PC-9 (cell line): ENCODE measurements at regions not wholly inside any gene's neighbourhood (a gene's known extent, or its start where the extent isn't known, plus 50 kb on each side); places are given as distances from the start of the nearest gene placed in this dataset.

Experiments used
- BruUV-seq: library from RNA; stranded (reverse); fragments of 400-500 nt; replicated peaks from 2 replicates; lab custom pipeline; 2021; lab: Mats Ljungman, UMichigan
- CTCF ChIA-PET: fragments of 300-600 bp; sonication (Branson Sonifier 250); formaldehyde crosslinking; loops from one replicate; lab custom pipeline; 2022; ENCODE audit warnings: antibody characterized with exemption; lab: Charles Lee
- POLR2A ChIA-PET: fragments of 300-600 bp; sonication (Branson Sonifier 250); formaldehyde crosslinking; loops from one replicate; lab custom pipeline; 2022; ENCODE audit warnings: antibody characterized with exemption; ENCODE audit not compliant: unreplicated experiment; lab: Charles Lee
- DNase-seq, 2 experiments: peaks; one replicate each; pipeline versions ENCODE4 v3.0.0 to v3.0.0-alpha.2; 2015 to 2022; ENCODE audit warnings: mixed read lengths in 1 of 2
- H2AFZ ChIP-seq: fragments of 200-600 bp; sonication (generic); 2 replicates; pipeline ENCODE4 v1.8.1; 2017; ENCODE audit warnings: antibody characterized with exemption
- H3F3A ChIP-seq: fragments of 200-600 bp; sonication (generic); 2 replicates; pipeline ENCODE4 v1.8.1; 2017; ENCODE audit warnings: antibody characterized with exemption, mild to moderate bottlenecking, low read depth; ENCODE audit not compliant: insufficient read depth
- H3K27ac ChIP-seq: fragments of 200-600 bp; sonication (generic); 2 replicates; pipeline ENCODE4 v1.6.1; 2016; ENCODE audit warnings: mixed run types
- H3K27me3 ChIP-seq: fragments of 200-600 bp; sonication (generic); 2 replicates; pipeline ENCODE4 v1.6.1; 2016; ENCODE audit warnings: low read depth, mixed run types; ENCODE audit not compliant: insufficient read depth
- H3K36me3 ChIP-seq: fragments of 200-600 bp; sonication (generic); 2 replicates; pipeline ENCODE4 v1.6.1; 2016; ENCODE audit warnings: low read depth, mixed run types
- H3K4me1 ChIP-seq: fragments of 200-600 bp; sonication (generic); replicated peaks from 2 replicates; pipeline ENCODE4 v1.6.1; 2016; ENCODE audit warnings: mixed run types; ENCODE audit not compliant: insufficient read depth
- H3K4me2 ChIP-seq: fragments of 200-600 bp; sonication (generic); 2 replicates; pipeline ENCODE4 v1.6.1; 2017; ENCODE audit warnings: mixed run types
- H3K4me3 ChIP-seq: fragments of 200-600 bp; sonication (generic); 2 replicates; pipeline ENCODE4 v1.6.1; 2016; ENCODE audit warnings: mixed run types
- H3K79me2 ChIP-seq: fragments of 200-600 bp; sonication (generic); 2 replicates; pipeline ENCODE4 v1.6.1; 2017; ENCODE audit warnings: low read depth, mixed run types
- H3K9me2 ChIP-seq: fragments of 200-600 bp; sonication (generic); 2 replicates; pipeline ENCODE4 v1.8.1; 2017; ENCODE audit warnings: mild to moderate bottlenecking; ENCODE audit not compliant: insufficient read depth
- H3K9me3 ChIP-seq: fragments of 200-600 bp; sonication (generic); 2 replicates; pipeline ENCODE4 v1.8.1; 2016; ENCODE audit warnings: low read depth; ENCODE audit not compliant: insufficient read depth
- H4K20me1 ChIP-seq: fragments of 200-600 bp; sonication (generic); 2 replicates; pipeline ENCODE4 v1.8.1; 2017; ENCODE audit not compliant: insufficient read depth
- CTCF ChIP-seq: fragments of 200-600 bp; sonication (generic); conservative IDR thresholded peaks from 2 replicates; pipeline ENCODE4 v1.6.1; 2017; ENCODE audit warnings: mixed run types, antibody characterized with exemption, mild to moderate bottlenecking, moderate library complexity
- EZH2 ChIP-seq: fragments of 200-600 bp; sonication (generic); IDR thresholded peaks from 2 replicates; pipeline ENCODE4 v1.8.0; 2017; ENCODE audit warnings: antibody characterized with exemption, low read depth
- intact Hi-C: fragments of 100-400 bp; cut with micrococcal nuclease; formaldehyde crosslinking; loops from one replicate; pipeline ENCODE4 v1.10.0; 2022; ENCODE audit not compliant: unreplicated experiment

- intact Hi-C loops = no loop called here
- ChIA-PET POLR2A (no interaction called here), CTCF (no interaction called here)
- DNase-seq = no peak
- Histone ChIP-seq H3K36me3 (no peaks in the 10 kb centered on the region), H3K9me3 (no peaks in the 10 kb centered on the region), H3K79me2 (no peaks in the 10 kb centered on the region), H2AFZ (no peak overlapping the region), H3K4me2 (no peak overlapping the region), H3K9me2 (no peaks in the 10 kb centered on the region), H3K4me1 (no peaks in the 10 kb centered on the region), H3K4me3 (no peak overlapping the region), H4K20me1 (no peaks in the 10 kb centered on the region), H3K27me3 (no peaks in the 10 kb centered on the region), H3F3A (no peaks in the 10 kb centered on the region), H3K27ac (no peak overlapping the region)
- no peak for TF ChIP-seq CTCF
- TF ChIP-seq EZH2 = no peak
- no TSS peak for BruUV-seq
Measured at GRCh38 chr2:103638978-103639377, 877.1 kb downstream of the TMEM182 start.

GRCh38 chr2:103656558-103656957, 894.7 kb downstream of the TMEM182 start:
- Histone ChIP-seq H3K4me2 (no peak overlapping the region), H3K4me3 (no peak overlapping the region), H3K27me3 (no peaks in the 10 kb centered on the region), H3K9me2 (no peaks in the 10 kb centered on the region), H4K20me1 (peaks cover 4% of the 10 kb centered on the region; the same call in 1 of the 2 replicates), H3K79me2 (no peaks in the 10 kb centered on the region), H3K36me3 (no peaks in the 10 kb centered on the region), H3K27ac (no peak overlapping the region), H3F3A (no peaks in the 10 kb centered on the region), H3K9me3 (no peaks in the 10 kb centered on the region), H2AFZ (no peak overlapping the region), H3K4me1 (no peaks in the 10 kb centered on the region)
- POLR2A ChIA-PET = no interaction called here
- CTCF ChIA-PET = no interaction called here
- no peak for DNase-seq
- no TSS peak for BruUV-seq
- TF ChIP-seq CTCF = no peak
- TF ChIP-seq EZH2 = no peak
- intact Hi-C loops = no loop called here

- Histone ChIP-seq H3K79me2 (no peaks in the 10 kb centered on the region), H3K9me3 (no peaks in the 10 kb centered on the region), H3K4me1 (no peaks in the 10 kb centered on the region), H3K36me3 (no peaks in the 10 kb centered on the region), H3K9me2 (no peaks in the 10 kb centered on the region), H3K4me2 (no peak overlapping the region), H2AFZ (no peak overlapping the region), H3K27ac (no peak overlapping the region), H3F3A (no peaks in the 10 kb centered on the region), H3K27me3 (no peaks in the 10 kb centered on the region), H4K20me1 (peaks cover 4% of the 10 kb centered on the region; the same call in 1 of the 2 replicates), H3K4me3 (no peak overlapping the region)
- intact Hi-C loops = no loop called here
- ChIA-PET CTCF (no interaction called here), POLR2A (interaction anchor here (0.6 kb wide), 1 partner anchor 565 kb away, joined by 4 read pairs; no protein-coding TSS in a partner anchor)
- TF ChIP-seq EZH2 (no peak), CTCF (no peak)
- no TSS peak for BruUV-seq
- DNase-seq = no peak
Measured at GRCh38 chr2:103660519-103660918, 898.7 kb downstream of the TMEM182 start.
